ENCODE measurements at regions not wholly inside any gene's neighbourhood (a gene's known extent, or its start where the extent isn't known, plus 50 kb on each side); places are given as distances from the start of the nearest gene placed in this dataset.

- DNase-seq (ENCODE audit: low read depth): no peak
- TF ChIP-seq, protein P1, sequence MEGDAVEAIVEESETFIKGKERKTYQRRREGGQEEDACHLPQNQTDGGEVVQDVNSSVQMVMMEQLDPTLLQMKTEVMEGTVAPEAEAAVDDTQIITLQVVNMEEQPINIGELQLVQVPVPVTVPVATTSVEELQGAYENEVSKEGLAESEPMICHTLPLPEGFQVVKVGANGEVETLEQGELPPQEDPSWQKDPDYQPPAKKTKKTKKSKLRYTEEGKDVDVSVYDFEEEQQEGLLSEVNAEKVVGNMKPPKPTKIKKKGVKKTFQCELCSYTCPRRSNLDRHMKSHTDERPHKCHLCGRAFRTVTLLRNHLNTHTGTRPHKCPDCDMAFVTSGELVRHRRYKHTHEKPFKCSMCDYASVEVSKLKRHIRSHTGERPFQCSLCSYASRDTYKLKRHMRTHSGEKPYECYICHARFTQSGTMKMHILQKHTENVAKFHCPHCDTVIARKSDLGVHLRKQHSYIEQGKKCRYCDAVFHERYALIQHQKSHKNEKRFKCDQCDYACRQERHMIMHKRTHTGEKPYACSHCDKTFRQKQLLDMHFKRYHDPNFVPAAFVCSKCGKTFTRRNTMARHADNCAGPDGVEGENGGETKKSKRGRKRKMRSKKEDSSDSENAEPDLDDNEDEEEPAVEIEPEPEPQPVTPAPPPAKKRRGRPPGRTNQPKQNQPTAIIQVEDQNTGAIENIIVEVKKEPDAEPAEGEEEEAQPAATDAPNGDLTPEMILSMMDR (conservative IDR thresholded peaks at IDR 0.05; ENCODE audit: low read length): no peak
- H3K4me3 ChIP-seq (ENCODE audit: low read length): peak overlapping the region; percentile 34
Observed at GRCh38 chrX:40267334-40268187, 169.8 kb upstream of the BCOR start.

GRCh38 chrX:40266490-40267333, 169.0 kb upstream of the BCOR start:
- TF ChIP-seq, protein P1 (conservative IDR thresholded peaks at IDR 0.05; ENCODE audit: low read length): peak; percentile 67
- peak; percentile 59 for DNase-seq (ENCODE audit: low read depth)
- peak overlapping the region; percentile 59 for H3K4me3 ChIP-seq (ENCODE audit: low read length)

DNA sequence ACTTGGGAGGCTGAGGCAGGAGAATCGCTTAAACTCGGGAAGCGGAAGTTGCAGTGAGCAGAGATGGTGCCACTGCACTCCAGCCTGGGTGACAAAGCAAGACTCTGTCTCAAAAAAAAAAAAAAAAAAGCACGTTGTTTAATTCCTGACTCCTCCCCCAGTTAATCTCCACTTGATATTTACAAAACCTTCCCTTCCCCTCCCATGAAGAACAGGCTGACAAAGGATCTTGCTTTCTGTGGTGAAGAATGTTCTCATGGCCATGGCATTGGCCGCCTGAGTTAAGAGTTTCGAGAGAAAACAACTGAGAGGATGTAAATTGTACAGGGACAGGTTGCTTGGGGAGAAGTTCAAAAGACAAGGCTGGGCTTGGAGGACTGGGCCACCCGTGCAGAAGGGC, 168.2 kb upstream of the BCOR start:
- DNase-seq (ENCODE audit: low read depth): no peak
- TF ChIP-seq, protein P1 (conservative IDR thresholded peaks at IDR 0.05; ENCODE audit: low read length): no peak
- H3K4me3 ChIP-seq (ENCODE audit: low read length): no peak overlapping the region

GRCh38 chrX:40263014-40263560, 165.3 kb upstream of the BCOR start:
- TF ChIP-seq, protein P1 (conservative IDR thresholded peaks at IDR 0.05; ENCODE audit: low read length): no peak
- DNase-seq (ENCODE audit: low read depth): peak; percentile 57
- H3K4me3 ChIP-seq (ENCODE audit: low read length): no peak overlapping the region; the same call in 1 of the 2 replicates

DNA sequence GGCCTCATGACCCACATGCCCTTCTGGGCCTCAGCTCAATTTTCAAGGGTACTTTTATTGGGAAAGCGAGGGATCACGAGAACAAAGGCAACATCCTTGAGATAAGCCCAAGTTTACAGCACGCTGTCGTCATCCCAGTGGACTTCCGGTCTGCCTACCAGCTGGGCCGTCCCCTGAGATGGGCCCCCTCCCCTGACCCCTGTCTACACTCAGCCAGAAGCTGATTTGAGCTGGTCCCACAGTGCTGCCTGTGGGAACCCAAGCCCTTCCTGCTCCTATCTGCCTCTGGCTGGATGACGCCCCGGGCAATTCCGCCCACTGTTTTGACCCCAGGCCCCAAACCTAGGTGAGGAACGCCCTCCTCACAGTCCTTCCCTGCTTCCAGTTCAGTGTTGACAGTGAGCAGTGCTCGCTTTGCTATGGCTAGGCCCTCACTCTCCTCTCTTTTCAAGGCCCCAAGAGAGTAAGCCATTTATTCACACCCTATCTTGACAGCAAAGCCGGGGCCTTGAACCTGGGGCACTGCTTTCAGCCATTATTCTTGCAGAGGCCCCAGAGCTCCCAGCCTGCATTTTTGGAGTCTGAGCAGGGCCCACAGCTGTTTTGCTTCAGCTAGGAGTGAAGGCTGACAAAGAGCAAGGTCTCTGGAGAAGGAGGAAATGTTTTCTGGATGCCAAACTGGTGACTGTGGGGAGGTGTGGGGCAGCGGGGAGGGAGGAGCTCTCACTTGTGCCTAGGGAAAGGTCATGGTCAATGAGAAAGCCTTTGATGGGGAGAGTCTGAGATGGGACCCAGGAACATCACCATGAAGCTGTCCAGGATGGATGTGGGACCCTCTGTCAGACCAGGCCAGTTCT, 164.6 kb upstream of the BCOR start:
- TF ChIP-seq, protein P1 (conservative IDR thresholded peaks at IDR 0.05; ENCODE audit: low read length): no peak
- peak; percentile 72 for DNase-seq (ENCODE audit: low read depth)
- no peak overlapping the region; the same call in 1 of the 2 replicates for H3K4me3 ChIP-seq (ENCODE audit: low read length)

DNA sequence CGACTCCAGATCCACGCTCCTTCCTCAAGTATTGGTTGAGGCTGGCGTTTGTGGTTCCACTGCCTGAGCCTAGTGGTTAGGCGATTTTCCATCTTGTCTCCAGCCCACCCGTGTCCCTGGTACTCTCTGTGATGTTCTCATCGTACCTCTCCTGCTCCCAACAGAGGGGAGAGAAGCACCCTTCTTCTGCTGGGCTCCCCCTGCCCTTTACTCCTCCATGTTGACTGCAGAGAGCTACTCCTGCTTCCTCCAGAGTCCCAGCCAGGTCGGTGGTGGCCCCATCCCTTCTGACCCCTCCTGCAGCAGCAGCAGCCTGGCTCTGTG, 164.0 kb upstream of the BCOR start:
- no peak for DNase-seq (ENCODE audit: low read depth)
- H3K4me3 ChIP-seq (ENCODE audit: low read length): no peak overlapping the region
- TF ChIP-seq, protein P1 (conservative IDR thresholded peaks at IDR 0.05; ENCODE audit: low read length): no peak

All from AG10803 (cell line).